Brain microvascular endothelial cell (primary cell): ENCODE measurements at regions not wholly inside any gene's neighbourhood (a gene's known extent, or its start where the extent isn't known, plus 50 kb on each side); places are given as distances from the start of the nearest gene placed in this dataset.

Source experiments
- DNase-seq: peaks from one replicate; pipeline ENCODE4 v3.0.0-alpha.2; 2020
- H3K27ac ChIP-seq: fragments of 250-450 bp; sonication (Bioruptor Pico); 2 replicates; pipeline ENCODE4 v1.5.1; 2020; ENCODE audit warnings: mild to moderate bottlenecking, moderate library complexity
- H3K27me3 ChIP-seq: fragments of 250-450 bp; sonication (Bioruptor Pico); replicated peaks from 2 replicates; pipeline ENCODE4 v1.5.1; 2020; ENCODE audit warnings: mild to moderate bottlenecking
- H3K36me3 ChIP-seq: fragments of 250-450 bp; sonication (Bioruptor Pico); replicated peaks from 2 replicates; pipeline ENCODE4 v1.5.1; 2020; ENCODE audit warnings: mild to moderate bottlenecking
- H3K4me3 ChIP-seq: 2 replicates; pipeline ENCODE4 v1.5.1; 2011; ENCODE audit warnings: low read depth, mild to moderate bottlenecking, control low read depth, low read length, moderate library complexity
- in situ Hi-C: cut with HindIII; loops from 2 replicates; pipeline ENCODE4 v1.10.0; 2017; ENCODE audit warnings: low sequenced_read_pairs, low pct_ligation_motif_present
- TF ChIP-seq, protein P1 (sequence below): IDR thresholded peaks from 2 replicates; pipeline ENCODE4 v1.5.1; 2011; ENCODE audit warnings: low read depth, mild to moderate bottlenecking, moderate library complexity, low read length, control low read depth, inconsistent platforms; ENCODE audit errors: missing control alignments

DNA sequence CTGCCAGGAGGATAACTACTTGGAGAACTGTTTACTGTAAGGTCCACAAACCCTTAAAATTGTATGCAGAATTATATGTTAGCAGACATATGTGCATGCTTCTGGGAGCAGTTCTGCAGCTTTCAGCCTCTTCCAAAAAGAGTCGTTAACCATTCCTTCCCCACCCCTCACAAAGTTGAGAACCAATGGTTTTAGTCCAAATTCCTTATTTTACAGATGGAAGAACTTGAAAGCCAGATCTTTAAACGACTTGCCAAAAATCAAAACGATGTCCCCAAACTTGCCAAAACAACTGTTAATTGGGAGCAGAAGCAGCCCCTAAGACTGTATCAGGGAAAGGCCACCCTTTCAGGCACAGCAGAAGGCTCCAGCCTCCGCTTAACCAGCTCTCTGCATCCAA is 266.4 kb upstream of the ANKRD55 start:
- H3K27ac ChIP-seq, result no peak overlapping the region
- DNase-seq, result no peak
- no peak overlapping the region for H3K4me3 ChIP-seq
- in situ Hi-C loops, result no loop called here
- no peaks in the 10 kb centered on the region for H3K27me3 ChIP-seq
- H3K36me3 ChIP-seq, result no peaks in the 10 kb centered on the region
- TF ChIP-seq, protein P1, sequence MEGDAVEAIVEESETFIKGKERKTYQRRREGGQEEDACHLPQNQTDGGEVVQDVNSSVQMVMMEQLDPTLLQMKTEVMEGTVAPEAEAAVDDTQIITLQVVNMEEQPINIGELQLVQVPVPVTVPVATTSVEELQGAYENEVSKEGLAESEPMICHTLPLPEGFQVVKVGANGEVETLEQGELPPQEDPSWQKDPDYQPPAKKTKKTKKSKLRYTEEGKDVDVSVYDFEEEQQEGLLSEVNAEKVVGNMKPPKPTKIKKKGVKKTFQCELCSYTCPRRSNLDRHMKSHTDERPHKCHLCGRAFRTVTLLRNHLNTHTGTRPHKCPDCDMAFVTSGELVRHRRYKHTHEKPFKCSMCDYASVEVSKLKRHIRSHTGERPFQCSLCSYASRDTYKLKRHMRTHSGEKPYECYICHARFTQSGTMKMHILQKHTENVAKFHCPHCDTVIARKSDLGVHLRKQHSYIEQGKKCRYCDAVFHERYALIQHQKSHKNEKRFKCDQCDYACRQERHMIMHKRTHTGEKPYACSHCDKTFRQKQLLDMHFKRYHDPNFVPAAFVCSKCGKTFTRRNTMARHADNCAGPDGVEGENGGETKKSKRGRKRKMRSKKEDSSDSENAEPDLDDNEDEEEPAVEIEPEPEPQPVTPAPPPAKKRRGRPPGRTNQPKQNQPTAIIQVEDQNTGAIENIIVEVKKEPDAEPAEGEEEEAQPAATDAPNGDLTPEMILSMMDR, result no peak

DNA sequence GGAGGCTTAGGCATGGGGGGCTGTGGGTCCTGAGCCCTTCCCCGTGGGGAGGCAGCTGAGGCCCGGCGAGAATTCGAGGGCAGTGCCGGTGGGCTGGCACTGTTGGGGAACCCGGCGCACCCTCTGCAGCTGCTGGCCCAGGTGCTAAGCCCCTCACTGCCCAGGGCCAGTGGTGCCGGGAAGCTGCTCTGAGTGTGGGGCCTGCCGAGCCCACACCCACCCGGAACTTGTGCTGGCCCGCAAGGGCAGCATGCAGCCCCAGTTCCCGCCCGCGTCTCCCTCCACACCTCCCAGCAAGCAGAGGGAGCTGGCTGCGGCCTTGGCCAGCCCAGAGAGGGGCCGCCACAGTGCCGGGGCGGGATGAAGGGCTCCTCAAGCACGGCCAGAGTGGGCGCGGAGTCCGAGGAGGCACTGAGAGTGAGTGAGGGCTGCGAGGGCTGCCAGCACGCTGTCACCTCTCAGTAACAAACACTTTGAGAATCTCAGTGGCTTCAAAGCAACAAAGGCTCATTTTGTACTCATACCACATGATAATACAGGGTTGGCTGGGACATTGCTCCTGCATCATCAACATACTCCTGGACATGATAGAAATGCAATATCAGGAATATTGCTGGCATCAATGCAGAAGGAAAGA is 265.7 kb upstream of the ANKRD55 start:
- Histone ChIP-seq H3K27me3 (no peaks in the 10 kb centered on the region), H3K27ac (no peak overlapping the region), H3K4me3 (no peak overlapping the region), H3K36me3 (no peaks in the 10 kb centered on the region)
- no peak for DNase-seq
- in situ Hi-C loops, result no loop called here
- TF ChIP-seq, protein P1, result no peak

DNA sequence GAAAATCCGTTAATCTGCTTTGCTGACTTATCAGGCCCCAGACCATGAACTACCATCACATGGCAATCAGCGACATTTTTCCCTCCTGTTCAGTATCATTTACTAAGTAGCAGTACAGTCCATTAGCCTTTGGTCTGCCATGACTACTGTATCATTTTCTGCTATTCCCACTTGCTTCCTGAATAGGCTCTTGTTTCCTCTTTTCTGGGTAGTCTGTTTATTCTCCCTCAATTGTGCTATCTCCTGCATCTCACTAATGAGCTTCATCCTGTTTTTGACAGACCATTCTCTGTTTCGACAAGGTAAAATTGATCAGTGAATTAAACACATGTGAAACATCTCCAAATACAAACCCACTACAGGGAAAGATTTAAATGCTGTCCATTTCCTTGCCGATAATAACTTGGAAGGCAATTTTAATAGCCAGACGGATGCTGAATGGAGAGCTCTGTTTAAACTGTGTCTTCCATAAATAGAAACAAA is 263.5 kb upstream of the ANKRD55 start:
- in situ Hi-C loops, result no loop called here

DNA sequence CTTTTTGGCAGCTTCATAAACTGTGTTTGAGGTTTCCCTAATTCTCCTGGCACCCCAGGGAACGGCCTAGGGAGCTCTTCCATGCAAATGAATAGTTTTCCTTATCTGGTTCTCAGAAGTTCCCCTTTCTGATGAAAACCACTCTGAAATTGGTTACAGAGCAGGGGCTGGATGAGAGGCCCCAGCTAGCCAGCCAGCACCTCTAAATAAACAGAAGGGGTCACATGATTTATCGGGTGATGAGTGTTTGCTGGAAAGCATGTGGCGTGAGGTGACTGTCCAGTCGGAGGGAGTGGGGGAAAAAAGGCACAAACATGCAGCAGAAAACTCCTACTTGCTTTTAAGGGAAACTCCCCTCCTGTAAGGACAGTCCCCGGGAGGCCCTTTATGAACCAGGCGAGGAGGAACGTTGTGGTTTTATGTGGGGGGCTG is 261.2 kb upstream of the ANKRD55 start:
- H3K27ac ChIP-seq, result no peak overlapping the region
- DNase-seq, result no peak
- in situ Hi-C loops, result no loop called here

More for the DNA sequence above, 263.5 kb upstream of the ANKRD55 start:
- TF ChIP-seq, protein P1, result no peak
- Histone ChIP-seq H3K27ac (no peak overlapping the region), H3K36me3 (no peaks in the 10 kb centered on the region), H3K27me3 (no peaks in the 10 kb centered on the region), H3K4me3 (no peak overlapping the region)
- no peak for DNase-seq

DNA sequence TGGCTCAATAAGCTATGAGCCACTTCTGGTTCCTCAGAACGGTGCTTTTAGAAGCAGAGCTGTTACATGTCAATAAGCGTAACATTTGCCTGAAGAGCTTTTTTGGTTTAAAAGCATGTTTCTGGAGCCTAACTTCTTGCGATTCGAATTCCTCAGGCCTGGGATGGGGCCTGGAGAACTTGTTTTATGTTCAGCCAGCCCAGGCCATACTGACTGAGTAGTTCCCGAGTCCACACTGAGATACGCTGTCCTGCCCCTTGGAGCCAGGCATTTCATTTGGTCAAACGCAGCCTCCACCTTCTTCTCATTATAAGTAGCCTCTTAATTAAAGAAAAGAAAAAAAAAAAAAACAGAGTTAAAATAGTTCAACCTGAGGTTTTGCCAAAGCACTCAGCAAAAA is 260.6 kb upstream of the ANKRD55 start:
- Histone ChIP-seq H3K27me3 (no peaks in the 10 kb centered on the region), H3K4me3 (no peak overlapping the region), H3K27ac (no peak overlapping the region), H3K36me3 (no peaks in the 10 kb centered on the region)
- in situ Hi-C loops, result no loop called here
- TF ChIP-seq, protein P1, result no peak
- no peak for DNase-seq

More for the DNA sequence above, 261.2 kb upstream of the ANKRD55 start:
- H3K36me3 ChIP-seq, result no peaks in the 10 kb centered on the region
- TF ChIP-seq, protein P1, result no peak
- H3K4me3 ChIP-seq, result no peak overlapping the region
- H3K27me3 ChIP-seq, result no peaks in the 10 kb centered on the region

DNA sequence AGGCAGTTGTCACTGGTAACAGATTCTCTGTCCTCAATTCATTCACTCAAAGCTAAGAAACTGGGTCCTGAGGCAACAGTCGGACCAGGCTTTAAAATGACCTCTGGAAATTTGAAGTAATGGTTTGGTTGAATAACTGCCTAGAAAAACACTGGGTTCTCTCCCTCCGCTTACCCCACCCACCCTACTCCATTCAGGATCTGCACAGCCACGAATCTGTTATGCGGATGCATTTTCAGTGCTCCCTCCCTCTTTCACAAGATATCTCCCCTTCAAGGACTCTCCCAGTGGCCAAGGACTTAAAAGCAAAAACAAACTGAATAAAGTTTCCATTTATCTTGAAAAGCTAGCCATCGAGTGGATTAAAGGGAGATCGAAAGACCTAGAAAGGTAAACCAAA is 260.2 kb upstream of the ANKRD55 start:
- in situ Hi-C loops, result no loop called here
- TF ChIP-seq, protein P1, result no peak
- no peak overlapping the region for H3K27ac ChIP-seq
- no peaks in the 10 kb centered on the region for H3K27me3 ChIP-seq
- H3K36me3 ChIP-seq, result no peaks in the 10 kb centered on the region
- no peak for DNase-seq
- H3K4me3 ChIP-seq, result no peak overlapping the region
